HG03460 (cell line): ENCODE measurements at regions not wholly inside any gene's neighbourhood (a gene's known extent, or its start where the extent isn't known, plus 50 kb on each side); places are given as distances from the start of the nearest gene placed in this dataset.

Experiments
- ATAC-seq: cut with Tn5 transposase; IDR thresholded peaks from one replicate; pipeline ENCODE4 v1.9.1; 2021; ENCODE audit not compliant: unreplicated experiment

DNA sequence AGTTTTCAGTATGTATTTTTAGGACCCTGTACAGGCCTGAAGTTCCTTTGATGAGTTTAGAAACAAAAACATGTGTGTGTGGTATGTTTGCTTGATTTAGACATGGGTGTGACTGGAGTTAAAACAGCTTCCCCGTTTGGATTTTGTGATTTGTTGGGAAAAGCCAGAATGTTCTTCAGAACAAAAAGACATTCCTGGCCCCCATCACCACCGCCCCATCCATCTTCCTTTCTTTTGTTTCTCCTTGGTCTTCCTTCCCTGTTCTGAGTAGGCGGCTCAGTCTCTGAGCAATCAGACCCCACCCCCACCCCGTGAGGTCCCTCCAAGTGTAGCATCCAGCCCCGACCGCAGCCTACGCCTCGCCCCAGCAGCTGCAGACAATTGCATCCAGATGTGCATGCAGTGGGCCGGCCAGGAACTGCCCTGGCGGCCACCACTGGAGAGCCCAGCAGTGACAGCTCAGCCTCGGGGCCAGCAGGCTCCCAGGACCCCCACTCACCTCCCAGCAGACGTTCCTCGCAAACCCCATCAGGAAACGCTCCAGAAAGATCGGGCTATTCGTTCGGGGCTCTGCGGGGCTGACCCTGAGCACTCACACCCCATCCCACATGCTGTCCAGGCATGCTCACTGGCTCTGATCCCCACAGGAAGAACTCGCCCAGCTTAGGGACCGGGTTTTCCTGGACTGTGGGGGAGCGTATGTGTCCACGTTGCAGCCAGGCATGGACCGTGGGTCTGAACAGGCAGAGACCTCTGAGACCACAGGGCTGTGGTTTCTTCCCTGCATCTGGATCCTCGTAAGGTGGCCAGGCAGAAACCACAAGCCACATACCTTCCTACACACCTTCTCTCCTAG is 99.8 kb upstream of the CDH5 start:
- ATAC-seq = no peak

DNA sequence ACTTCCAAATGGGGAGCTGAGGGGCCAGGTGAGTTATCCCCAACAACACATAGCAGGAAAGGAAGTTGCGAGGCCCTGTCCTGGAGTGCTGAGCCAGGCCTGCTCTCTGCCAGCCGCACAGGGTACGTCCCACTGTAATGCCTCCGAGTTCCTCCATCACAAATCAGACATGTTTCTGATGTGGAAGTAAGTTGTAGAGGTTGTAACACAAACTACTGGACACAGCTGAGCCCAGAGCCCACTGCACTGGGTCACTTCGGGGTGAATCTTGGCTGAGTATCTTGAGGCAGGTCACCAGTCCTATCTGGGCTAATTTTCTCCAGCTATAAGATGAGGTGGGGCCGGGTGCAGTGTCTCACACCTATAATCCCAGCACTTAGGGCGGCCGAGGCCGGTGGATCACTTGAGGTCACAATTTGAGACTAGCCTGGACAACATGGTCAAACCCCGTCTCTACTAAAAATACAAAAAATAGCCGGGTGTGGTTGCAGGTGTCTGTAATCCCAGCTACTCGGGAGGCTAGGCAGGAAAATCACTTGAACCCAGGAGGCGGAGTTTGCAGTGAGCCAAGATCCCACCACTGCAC is 100.8 kb upstream of the CDH5 start:
- no peak for ATAC-seq

DNA sequence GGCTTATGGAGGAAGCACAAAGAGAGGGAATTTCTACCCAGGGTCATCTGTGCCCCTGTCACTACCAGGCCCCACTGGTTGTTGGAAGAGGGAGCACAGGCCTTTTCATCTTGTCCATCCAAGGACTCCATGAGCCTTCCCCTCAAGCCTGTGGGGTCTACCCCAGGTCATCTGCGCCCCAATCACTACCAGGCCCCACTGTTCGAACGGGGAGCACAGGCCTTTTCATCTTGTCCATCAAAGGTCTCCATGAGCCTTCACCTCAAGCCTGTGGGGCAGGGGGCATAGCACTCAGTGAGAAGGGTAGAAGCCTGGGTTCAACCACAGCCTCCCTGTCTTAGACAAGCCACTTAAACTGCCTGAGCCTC is 101.5 kb upstream of the CDH5 start:
- no peak for ATAC-seq

DNA sequence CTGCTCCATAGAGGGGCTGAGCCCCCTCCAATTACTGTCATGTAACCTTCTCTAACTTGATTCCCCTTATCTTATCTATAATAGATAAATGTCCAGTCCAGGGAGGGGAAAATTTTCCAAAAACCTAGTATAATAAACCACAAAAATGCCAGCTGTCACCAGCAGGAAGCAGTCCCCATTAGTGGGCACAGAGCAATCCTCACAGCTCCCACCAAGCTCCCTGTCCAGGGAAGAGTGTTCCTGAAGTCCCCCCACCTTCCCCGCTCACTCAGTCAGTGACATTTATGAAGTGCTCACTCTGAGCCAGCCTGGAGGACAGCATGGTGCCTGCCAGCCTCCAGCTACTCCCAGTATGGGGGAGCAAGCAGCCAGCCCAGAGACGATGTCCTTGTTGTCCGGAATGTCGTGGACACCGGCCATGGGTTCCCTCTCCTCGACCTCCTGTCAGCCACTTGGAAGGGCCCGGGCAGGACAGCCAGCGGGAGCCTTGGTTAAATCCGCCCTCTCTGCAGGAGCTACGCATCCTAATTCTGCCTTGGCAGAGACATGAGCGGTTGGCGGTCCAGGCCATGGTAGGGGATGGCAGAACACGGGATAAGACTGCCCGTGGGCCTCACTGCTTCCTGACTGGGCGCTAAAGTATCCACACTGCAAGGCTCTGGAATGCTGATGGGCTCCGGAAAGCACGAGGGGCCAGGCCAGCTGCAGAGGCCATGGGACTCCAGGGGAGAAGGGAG is 102.0 kb upstream of the CDH5 start:
- ATAC-seq = no peak

DNA sequence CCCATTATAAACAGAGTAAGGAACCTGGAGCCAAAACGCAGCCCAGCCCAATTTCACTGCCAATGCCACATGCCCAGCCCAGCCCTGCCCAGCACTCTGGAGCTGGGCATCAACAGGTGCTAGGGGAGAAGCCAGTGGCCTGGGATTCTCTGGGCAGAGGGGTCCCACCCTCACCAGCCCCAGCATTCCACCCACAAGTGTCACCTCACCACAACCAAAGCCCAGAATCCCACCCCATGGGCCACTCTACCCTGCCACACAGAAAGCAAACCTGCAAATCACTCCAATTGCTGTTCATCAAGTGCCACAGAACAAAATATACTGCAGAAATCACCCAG is 102.5 kb upstream of the CDH5 start:
- ATAC-seq = no peak

DNA sequence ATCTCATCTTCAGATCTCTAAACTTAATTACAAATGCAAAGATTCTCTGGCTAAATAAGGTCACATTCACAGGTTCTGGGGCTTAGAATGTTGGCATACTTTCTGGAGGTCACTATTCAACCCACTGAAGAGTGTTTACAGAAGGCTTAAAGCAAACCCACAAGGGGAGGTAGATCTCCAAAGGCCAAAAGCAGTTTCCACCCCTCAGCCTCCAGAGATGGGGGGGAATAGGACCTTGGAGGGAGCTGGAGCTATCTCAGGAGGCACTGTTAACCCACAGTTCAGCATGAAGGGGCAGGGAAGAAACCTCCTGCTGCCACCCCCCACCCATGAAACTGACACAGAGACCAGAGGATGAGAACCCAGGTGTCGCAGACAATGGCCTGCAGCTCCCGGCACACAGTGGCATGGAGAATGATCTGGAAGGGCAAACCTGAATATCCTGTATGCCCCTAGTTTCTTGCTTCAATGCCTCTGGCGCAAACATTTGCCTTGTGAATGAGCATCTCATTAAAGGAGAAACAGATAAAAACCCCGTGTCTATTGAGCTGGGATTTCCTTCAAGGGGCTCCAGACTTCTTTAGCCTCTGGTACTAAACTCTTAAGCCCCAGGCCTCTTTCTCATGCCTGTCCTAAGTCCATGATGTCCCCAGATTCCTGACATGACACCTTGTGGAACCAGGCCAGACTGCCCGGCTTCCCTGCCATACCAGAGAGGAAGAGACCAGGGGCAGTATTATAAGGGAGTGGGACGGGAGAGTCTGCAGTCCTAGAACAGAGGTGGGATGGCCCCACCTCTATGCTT is 103.1 kb upstream of the CDH5 start:
- ATAC-seq = no peak

DNA sequence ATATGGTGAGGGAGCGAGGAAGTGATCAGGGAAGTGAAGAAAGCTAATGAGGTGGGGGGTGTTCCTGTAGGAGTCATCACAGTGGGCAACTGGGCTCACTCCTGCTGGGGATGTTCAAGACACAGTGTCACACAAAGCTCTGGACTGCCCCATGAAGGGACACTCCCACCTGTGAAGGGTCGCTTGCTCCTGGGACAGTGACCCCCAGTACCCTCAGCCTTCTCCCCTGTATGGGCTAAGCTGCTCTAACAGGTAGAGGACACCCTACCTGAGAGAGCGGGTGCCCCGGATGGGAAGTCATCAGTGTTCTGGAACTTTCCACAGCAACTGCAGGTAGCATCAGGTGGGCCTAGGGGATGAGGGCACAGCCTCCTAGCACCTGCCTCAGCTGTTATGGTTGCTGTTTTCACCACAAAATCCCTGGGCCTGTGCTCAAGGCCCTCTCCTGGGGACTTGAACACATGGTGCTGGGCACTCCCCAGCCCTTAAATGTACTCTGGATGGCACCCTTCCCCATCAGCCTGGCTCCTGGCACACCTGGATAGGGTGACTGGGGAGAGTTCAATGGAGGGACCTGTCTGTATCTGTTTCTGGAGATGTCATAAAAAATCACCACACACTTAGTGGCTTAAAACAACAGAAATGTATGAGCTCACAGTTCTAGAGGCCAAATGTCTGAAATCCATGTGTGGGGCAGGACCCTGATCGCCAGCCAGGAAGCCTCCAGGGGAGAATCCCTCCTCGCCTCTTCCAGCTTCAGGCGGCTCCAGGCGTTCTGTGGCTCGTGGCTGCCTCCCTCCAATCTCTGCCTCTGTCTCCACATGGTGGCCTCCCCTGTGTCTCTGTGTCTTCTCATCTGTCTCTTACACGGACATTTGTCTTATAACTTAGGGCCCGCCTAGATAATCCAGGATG is 104.0 kb upstream of the CDH5 start:
- ATAC-seq = no peak

DNA sequence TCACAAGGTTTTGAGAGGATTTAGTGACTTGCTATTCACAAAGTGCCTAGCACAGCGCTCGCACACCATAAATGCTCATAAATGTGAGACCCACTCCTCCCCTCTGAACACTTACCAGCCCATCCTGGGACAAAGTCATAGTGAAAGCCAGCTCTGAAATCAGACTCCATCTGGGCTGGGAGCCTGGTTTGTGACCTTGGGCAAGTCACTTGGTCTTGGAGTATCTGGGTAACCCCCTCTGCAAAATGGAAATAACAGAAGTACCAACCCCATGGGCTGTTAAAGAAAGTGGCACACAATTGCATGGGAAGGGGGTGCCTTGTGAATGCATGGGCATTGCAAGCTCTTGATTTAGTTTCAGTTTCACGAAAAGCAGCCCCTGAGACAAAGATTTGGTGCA is 104.7 kb upstream of the CDH5 start:
- no peak for ATAC-seq

DNA sequence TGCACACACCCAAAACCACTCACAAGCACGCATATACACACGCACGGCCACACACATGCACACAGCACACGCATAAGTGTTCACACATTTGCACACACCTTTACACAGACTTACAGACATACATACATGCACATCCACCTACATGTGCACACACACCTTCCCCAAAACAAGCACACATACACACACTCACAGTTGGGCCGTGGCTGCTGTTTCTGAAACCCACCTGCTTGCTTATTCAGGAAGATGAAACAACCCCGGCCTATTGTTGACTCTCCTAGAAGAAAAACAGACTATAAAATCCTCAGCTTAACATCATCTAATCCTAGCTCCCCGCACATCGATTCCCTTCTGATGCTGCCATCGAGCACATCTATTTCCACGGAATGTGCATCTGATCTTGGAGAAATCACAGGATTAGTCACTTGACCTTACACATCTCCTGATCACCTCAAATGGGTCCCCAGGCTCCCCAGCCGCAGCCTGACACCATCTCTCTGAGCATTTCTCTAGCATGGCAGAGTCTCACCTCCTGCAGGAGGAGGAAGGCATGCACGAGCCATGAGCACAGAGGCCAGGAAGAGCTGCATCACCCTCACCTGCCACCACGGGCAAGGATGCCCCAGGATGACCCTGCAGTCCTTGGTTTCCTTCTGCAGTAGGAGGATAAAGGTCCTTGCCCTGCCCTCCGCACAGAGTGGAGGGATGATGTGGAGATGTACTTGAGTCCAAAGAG is 105.8 kb upstream of the CDH5 start:
- ATAC-seq = no peak

DNA sequence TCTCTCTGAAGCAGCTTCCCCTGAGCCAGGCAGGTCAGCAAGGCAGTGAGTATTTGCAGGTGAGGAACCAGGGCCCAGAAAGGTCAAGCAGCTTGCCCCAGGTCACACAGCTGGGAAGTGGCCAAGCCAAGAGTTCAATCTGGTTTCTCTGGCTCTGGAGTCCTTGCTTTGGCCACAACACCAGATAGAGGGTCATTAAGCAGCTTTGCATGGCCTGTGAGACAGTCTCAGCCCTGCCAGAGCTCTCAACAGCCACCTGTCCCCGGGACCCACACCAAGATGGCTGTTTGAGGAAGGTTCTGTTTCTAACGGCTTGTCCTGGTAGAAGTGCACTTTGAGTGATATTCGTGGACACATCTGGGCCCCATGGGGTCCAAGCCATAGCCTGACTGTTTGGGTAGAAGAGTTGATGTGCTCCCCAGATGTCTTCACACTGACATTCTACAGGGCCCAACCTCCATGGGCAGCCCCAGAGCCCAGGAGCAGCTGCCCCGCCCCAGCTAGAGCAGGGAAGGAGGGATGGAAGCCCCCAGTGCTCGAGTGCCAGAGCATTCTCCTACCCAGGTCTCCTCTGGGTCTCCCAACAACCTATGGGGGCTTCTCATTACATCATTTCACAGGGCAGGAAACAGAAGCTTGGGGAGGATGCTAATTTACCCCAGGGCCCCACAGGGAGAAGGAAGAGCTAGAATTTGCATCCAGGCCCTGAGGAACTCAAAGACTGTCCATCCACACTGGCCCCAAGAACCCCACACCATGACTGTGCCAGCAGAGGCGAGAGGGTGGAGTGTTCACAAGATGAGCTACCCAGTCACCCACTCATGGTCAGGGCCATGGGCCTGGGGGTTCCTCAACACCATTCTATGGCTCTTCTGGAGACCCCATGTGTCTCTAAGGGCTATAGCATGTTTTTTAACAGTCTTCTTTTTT is 107.3 kb upstream of the CDH5 start:
- no peak for ATAC-seq

DNA sequence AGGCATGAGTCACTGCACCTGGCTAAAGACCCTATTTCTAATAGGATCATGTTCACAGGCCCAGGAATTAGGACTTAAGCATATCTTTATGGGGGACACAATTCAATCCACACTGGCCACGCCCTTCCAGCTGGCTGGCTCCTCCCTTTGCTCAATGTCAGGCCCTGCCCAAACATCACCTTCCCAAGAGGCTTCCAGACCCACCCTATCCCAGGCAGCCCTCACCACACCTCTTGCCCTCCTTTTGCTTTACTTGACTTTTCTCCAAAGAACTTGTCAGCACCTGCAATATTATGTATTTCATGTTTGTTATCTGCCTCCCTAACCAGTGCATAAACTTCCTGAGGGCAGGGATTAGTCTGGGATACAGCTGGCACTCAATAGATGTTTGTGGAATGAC is 109.6 kb upstream of the CDH5 start:
- no peak for ATAC-seq

DNA sequence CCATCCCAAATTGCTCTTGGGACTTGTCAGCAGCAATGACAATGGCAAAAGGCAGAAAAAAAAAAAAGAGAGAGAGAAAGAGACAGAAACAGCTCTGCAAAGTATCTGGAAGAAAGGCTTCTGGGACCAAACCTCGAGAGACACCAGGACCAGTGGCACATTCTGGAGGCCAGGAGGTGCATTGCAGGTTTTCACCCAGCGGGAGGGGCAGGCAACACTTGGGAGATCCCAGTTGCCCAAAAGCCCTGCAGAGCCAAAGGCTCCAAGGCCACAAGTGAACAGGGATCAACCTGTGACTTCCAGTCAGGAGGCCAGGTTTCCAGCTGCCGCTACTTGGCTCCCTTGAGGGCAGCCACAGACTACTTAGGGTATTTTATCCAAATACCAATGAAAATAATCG is 110.8 kb upstream of the CDH5 start:
- ATAC-seq = no peak

DNA sequence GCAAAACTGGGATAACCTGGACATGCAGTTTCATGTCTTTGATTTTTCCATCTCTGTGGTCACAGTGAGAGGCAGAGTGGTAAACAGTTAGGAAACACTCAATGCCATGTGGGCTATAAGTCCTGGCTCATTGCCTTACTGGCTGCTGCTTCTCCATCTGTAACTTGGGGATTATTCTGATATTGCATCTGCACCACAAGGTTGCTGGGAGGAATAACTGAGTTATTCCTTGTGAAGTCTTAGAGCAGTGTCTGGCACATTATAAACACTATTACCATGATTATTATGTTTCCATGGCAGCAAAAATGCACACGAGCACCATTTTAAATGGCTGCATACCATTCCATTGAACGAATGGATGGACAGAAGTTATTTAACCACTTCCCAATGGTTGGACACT is 111.7 kb upstream of the CDH5 start:
- no peak for ATAC-seq

DNA sequence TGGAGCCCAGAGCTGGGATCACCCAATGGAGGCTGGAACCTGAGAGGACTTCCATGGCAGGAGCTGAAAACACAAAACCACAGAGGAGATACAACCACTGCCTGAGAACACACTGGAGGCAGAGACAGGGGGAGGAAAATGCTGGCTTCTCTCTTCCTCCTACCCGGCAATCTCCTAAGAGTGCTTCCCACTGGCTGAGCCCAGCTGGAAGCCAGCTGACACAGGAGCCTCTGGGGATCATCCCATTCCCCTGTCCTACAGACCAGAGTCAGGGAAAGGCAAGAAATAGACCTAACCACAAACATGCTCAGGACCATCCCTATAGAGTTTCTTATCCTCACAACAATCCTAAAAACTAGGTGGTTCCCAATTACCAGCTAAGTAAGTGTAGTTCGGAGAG is 112.4 kb upstream of the CDH5 start:
- no peak for ATAC-seq

DNA sequence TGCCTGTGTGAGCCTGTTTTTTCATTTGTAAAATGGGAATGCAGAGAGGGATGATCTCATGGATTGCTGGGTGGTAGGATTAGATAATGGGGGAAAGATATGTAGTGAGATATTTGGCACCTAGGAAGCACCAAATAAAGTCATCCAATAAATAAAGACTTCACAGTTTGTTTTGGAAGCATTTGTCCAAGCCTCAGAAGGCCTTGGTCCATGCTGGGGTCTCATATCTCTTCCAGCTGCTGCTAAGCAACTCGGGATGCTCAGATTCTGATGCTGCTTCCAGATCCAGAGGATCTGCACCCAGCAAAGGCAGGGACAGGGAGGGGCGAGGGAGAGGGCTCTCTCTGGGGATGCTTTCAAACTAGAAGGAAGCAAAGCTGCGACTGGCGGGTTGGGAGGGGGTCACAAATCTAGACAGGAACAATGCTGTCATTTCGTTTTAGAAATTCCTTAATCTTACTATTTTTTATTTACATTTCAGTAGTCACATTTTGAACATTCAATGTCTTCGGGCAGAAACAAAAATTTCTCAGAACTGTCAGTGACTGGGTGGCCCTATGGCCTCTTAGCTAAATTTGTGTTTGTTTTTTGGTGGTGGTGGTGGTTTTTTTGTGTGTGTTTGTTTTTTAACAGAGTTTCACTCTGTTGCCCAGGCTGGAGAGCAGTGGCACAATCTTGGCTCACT is 114.9 kb upstream of the CDH5 start:
- ATAC-seq = no peak

DNA sequence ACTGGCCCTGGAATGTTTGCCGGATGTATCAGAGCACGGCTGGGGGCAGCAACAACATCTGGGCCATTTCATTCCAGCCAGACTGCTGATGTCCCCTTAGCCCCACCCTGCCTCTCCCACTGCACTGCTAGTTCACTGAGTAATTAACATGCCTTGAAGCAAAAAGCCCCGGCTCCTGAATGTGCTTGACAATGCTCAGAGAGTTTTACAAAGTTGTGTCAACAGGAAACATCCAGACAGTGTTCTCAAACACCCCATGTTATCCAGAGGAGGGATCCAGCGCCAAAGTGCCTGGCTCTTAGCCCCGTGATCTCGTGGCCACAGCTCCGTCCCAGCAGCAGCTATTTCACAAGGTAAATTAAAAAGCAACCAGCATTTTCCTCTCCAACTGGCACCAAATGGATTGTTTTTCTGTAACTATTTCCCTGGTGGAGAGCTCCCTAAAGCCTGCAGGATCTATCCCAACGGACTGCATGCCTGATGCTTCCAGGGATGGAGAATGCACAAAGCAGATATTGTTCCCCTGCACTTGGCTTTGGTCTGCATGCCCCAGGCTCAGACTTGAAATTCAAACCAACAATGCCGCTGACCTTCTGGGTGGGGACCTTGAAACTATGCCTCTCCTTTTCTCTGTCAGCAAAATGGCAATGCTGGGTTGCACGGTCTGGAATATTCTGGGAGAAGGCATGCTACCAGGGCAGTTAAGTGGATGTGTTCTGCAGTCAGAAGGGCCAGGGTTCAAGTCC is 115.6 kb upstream of the CDH5 start:
- no peak for ATAC-seq
